SK-N-SH (cell line): ENCODE measurements at regions not wholly inside any gene's neighbourhood (a gene's known extent, or its start where the extent isn't known, plus 50 kb on each side); places are given as distances from the start of the nearest gene placed in this dataset.

Source experiments
- CTCF ChIA-PET: fragments of 300-600, 350-600 bp; formaldehyde crosslinking; extraction: SDS; loops from one replicate; lab custom pipeline; 2021; lab: Yijun Ruan, JAX
- POLR2A ChIA-PET: fragments of 350-600 bp; sonication (Branson Sonifier 250); formaldehyde crosslinking; extraction: SDS; loops from one replicate; lab custom pipeline; 2020; ENCODE audit warnings: antibody characterized with exemption, inconsistent platforms; lab: Yijun Ruan, JAX
- DNase-seq: peaks from one replicate; pipeline ENCODE4 v3.0.0; 2012
- H2AFZ ChIP-seq: fragments of 200-600 bp; sonication (generic); 2 replicates; pipeline ENCODE4 v1.8.1; 2016; ENCODE audit warnings: antibody characterized with exemption, mild to moderate bottlenecking, low read depth
- H3F3A ChIP-seq: fragments of 200-600 bp; sonication (generic); replicated peaks from 2 replicates; pipeline ENCODE3; 2016; ENCODE audit warnings: antibody characterized with exemption, mild to moderate bottlenecking; ENCODE audit not compliant: insufficient read depth
- H3K27ac ChIP-seq, 2 experiments: fragments of 200-500 bp in 1 of 2; fragments of 200-600 bp in 1 of 2; sonication (Bioruptor generic) in 1 of 2; sonication (generic), shearing (Covaris generic) in 1 of 2; 2 replicates each; pipeline versions ENCODE4 v1.5.1 to v1.6.1; 2014 to 2016; ENCODE audit warnings: low read depth in 2 of 2, inconsistent platforms in 1 of 2, low read length in 1 of 2, mild to moderate bottlenecking in 1 of 2, mixed read lengths in 1 of 2
- H3K27me3 ChIP-seq: fragments of 200-600 bp; sonication (generic), shearing (Covaris generic); 2 replicates; pipeline ENCODE4 v1.6.1; 2016; ENCODE audit warnings: mixed run types; ENCODE audit not compliant: insufficient read depth
- H3K36me3 ChIP-seq, 2 experiments: fragments of 200-500 bp in 1 of 2; fragments of 200-600 bp in 1 of 2; sonication (Bioruptor generic) in 1 of 2; sonication (generic) in 1 of 2; replicated peaks in 1 of 2; 2 replicates each; pipeline versions ENCODE3 to v1.5.1; 2014 to 2016; ENCODE audit warnings: low read length in 1 of 2, mild to moderate bottlenecking in 1 of 2; ENCODE audit not compliant: insufficient read depth in 2 of 2, control insufficient read depth in 1 of 2
- H3K4me1 ChIP-seq, 2 experiments: fragments of 200-500 bp in 1 of 2; fragments of 200-600 bp in 1 of 2; sonication (Bioruptor generic) in 1 of 2; sonication (generic), shearing (Covaris generic) in 1 of 2; 2 replicates each; pipeline versions ENCODE4 v1.5.1 to v1.6.1; 2014 to 2016; ENCODE audit warnings: low read depth in 1 of 2, low read length in 1 of 2, mixed run types in 1 of 2; ENCODE audit not compliant: insufficient read depth in 2 of 2, control insufficient read depth in 1 of 2
- H3K4me2 ChIP-seq: fragments of 200-600 bp; sonication (generic), shearing (Covaris generic); 2 replicates; pipeline ENCODE4 v1.6.1; 2017; ENCODE audit warnings: mixed run types
- H3K4me3 ChIP-seq, 2 experiments: fragments of 200-500 bp in 1 of 2; fragments of 200-600 bp in 1 of 2; sonication (Bioruptor generic) in 1 of 2; sonication (generic), shearing (Covaris generic) in 1 of 2; 2 replicates each; pipeline versions ENCODE4 v1.5.1 to v1.8.1; 2014 to 2016; ENCODE audit warnings: low read depth in 2 of 2, inconsistent platforms in 1 of 2, low read length in 1 of 2, mild to moderate bottlenecking in 1 of 2, mixed read lengths in 1 of 2, moderate library complexity in 1 of 2
- H3K79me2 ChIP-seq: fragments of 200-600 bp; sonication (generic); 2 replicates; pipeline ENCODE4 v1.8.1; 2017; ENCODE audit warnings: mild to moderate bottlenecking; ENCODE audit not compliant: insufficient read depth
- H3K9ac ChIP-seq: fragments of 200-600 bp; sonication (generic); 2 replicates; pipeline ENCODE4 v1.6.1; 2017; ENCODE audit warnings: mixed run types
- H3K9me2 ChIP-seq: fragments of 200-600 bp; sonication (generic); 2 replicates; pipeline ENCODE4 v1.6.1; 2017; ENCODE audit warnings: mixed run types
- H3K9me3 ChIP-seq: fragments of 200-600 bp; sonication (generic); 2 replicates; pipeline ENCODE4 v1.6.1; 2017; ENCODE audit warnings: mixed run types, mild to moderate bottlenecking, moderate library complexity
- H4K20me1 ChIP-seq: fragments of 200-600 bp; sonication (generic); 2 replicates; pipeline ENCODE4 v1.6.1; 2017; ENCODE audit warnings: mild to moderate bottlenecking, mixed run types; ENCODE audit not compliant: insufficient read depth
- CHD2 ChIP-seq: fragments of 150-350 bp; IDR thresholded peaks from 2 replicates; pipeline ENCODE4 v1.6.1; 2018; ENCODE audit warnings: low read length; ENCODE audit not compliant: partially characterized antibody
- ELF1 ChIP-seq: IDR thresholded peaks from 2 replicates; pipeline ENCODE4 v1.4.0; 2012
- EP300 ChIP-seq, 2 experiments: IDR thresholded peaks; 2 replicates each; pipeline versions ENCODE4 v1.4.0 to v1.6.1; 2012; ENCODE audit warnings: borderline replicate concordance in 1 of 2, low read depth in 1 of 2, low read length in 1 of 2
- EZH2phosphoT487 ChIP-seq: fragments of 200-600 bp; sonication (generic); IDR thresholded peaks from 2 replicates; pipeline ENCODE4 v1.6.1; 2017; ENCODE audit warnings: low read depth, mixed run types, mild to moderate bottlenecking, antibody characterized with exemption, moderate library complexity, borderline replicate concordance
- FOSL2 ChIP-seq: IDR thresholded peaks from 2 replicates; pipeline ENCODE4 v1.4.0; 2012; ENCODE audit warnings: low read depth, mild to moderate bottlenecking, moderate library complexity, borderline replicate concordance
- FOXJ3 ChIP-seq: sonication (generic); formaldehyde crosslinking; IDR thresholded peaks from 2 replicates; pipeline ENCODE4 v1.5.1; 2020; ENCODE audit warnings: mild to moderate bottlenecking, missing genetic modification reagents
- FOXM1 ChIP-seq: IDR thresholded peaks from 2 replicates; pipeline ENCODE4 v1.4.0; 2012; ENCODE audit warnings: low read depth, mild to moderate bottlenecking
- GATA2 ChIP-seq: sonication (generic); formaldehyde crosslinking; IDR thresholded peaks from 2 replicates; pipeline ENCODE4 v1.5.0; 2020; ENCODE audit warnings: mild to moderate bottlenecking, missing genetic modification reagents
- JUND ChIP-seq: IDR thresholded peaks from 2 replicates; pipeline ENCODE4 v1.4.0; 2012
- MEF2A ChIP-seq: IDR thresholded peaks from 2 replicates; pipeline ENCODE4 v1.4.0; 2012; ENCODE audit warnings: low read depth, borderline replicate concordance
- MXI1 ChIP-seq: IDR thresholded peaks from 2 replicates; pipeline ENCODE4 v1.6.1; 2012; ENCODE audit warnings: mild to moderate bottlenecking, low read depth, low read length, improper control_type of control experiment
- NFIC ChIP-seq: IDR thresholded peaks from 2 replicates; pipeline ENCODE4 v1.4.0; 2012; ENCODE audit warnings: borderline replicate concordance
- NRF1 ChIP-seq: IDR thresholded peaks from 2 replicates; pipeline ENCODE4 v1.6.1; 2012; ENCODE audit warnings: low read depth, mild to moderate bottlenecking, low read length
- RAD21 ChIP-seq: IDR thresholded peaks from 2 replicates; pipeline ENCODE4 v1.6.1; 2012; ENCODE audit warnings: mild to moderate bottlenecking, low read length
- RCOR1 ChIP-seq: fragments of 150-350 bp; IDR thresholded peaks from 2 replicates; pipeline ENCODE4 v1.6.1; 2017; ENCODE audit warnings: antibody characterized with exemption, low read length
- RFX5 ChIP-seq: IDR thresholded peaks from 2 replicates; pipeline ENCODE4 v1.6.1; 2012; ENCODE audit warnings: mild to moderate bottlenecking, improper control_type of control experiment, low read length
- SIN3A ChIP-seq: IDR thresholded peaks from 2 replicates; pipeline ENCODE4 v1.6.1; 2012; ENCODE audit warnings: low read depth, mild to moderate bottlenecking, low read length, moderate library complexity, borderline replicate concordance
- TAF1 ChIP-seq: IDR thresholded peaks from 2 replicates; pipeline ENCODE4 v1.6.1; 2012; ENCODE audit warnings: low read depth, mild to moderate bottlenecking, low read length, moderate library complexity, borderline replicate concordance
- TCF12 ChIP-seq: IDR thresholded peaks from 2 replicates; pipeline ENCODE4 v1.4.0; 2012
- TEAD4 ChIP-seq: IDR thresholded peaks from 2 replicates; pipeline ENCODE4 v1.4.0; 2012; ENCODE audit warnings: mild to moderate bottlenecking, borderline replicate concordance; ENCODE audit not compliant: insufficient read depth
- YY1 ChIP-seq: IDR thresholded peaks from 2 replicates; pipeline ENCODE4 v1.4.0; 2012; ENCODE audit warnings: low read depth, mild to moderate bottlenecking
- WGBS: methylation state at CpG from one replicate; pipeline ENCODE4 v1.1.6; 2017; ENCODE audit warnings: low lambda C conversion rate; 5-methylcytosine and 5-hydroxymethylcytosine counted together
- TF ChIP-seq, protein P1 (sequence below): IDR thresholded peaks from 2 replicates; pipeline ENCODE4; 2012
- TF ChIP-seq, protein P2 (sequence below): IDR thresholded peaks from 2 replicates; pipeline ENCODE4 v1.4.0; 2012; ENCODE audit warnings: low read depth, borderline replicate concordance
- TF ChIP-seq, protein P3 (sequence below): IDR thresholded peaks from 2 replicates; pipeline ENCODE4 v1.4.0; 2012; ENCODE audit warnings: low read depth
- TF ChIP-seq, protein P4 (sequence below): IDR thresholded peaks from 2 replicates; pipeline ENCODE4 v1.6.1; 2012; ENCODE audit warnings: mild to moderate bottlenecking, low read depth, low read length, moderate library complexity
- TF ChIP-seq, protein P5 (sequence below): fragments of 200-600 bp; sonication (generic); IDR thresholded peaks from 2 replicates; pipeline ENCODE4 v1.6.1; 2017; ENCODE audit warnings: antibody characterized with exemption, mild to moderate bottlenecking, moderate library complexity

DNA sequence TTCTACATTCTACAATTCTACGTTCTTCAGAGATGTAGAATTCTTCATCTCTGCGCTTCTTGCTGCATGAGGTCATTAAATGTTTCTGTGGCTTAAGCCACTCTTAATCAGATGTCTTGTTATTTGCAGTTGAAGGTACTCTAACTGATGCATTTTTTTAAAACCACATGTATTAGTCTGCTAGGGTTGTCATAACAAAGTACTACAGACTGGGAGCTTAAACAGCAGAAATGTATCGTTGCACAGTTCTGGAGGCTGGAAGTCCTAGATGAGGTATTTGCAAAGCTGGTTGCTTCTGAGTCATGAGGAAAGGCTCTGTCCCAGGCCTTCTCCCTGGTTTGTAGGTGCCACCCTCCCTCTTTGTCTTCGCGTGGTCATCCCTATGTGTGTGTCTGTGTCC lies 176.3 kb upstream of the GLI2 start:
- no peak overlapping the region for H3K4me3 ChIP-seq
- no peaks in the 10 kb centered on the region for H3K9me3 ChIP-seq
- WGBS, result 73% methylated on average over 5 of the region's 5 CpGs
- peak overlapping the region; percentile 43; the same call in 1 of the 2 replicates for H3K9ac ChIP-seq
- H4K20me1 ChIP-seq, result no peaks in the 10 kb centered on the region
- peak overlapping the region in 1 of 2 experiments; percentile 84; a peak in 2 of 4 replicates for H3K27ac ChIP-seq
- peaks cover 0 to 13% of the 10 kb centered on the region in 2 experiments; a peak in 3 of 4 replicates for H3K4me1 ChIP-seq
- no peaks in the 10 kb centered on the region for H3K79me2 ChIP-seq
- no peak for DNase-seq
- CTCF ChIA-PET, result interaction anchor here (1.1 kb wide), 1 partner anchor 121 kb away, joined by 3 read pairs; no protein-coding TSS in a partner anchor
- no peaks in the 10 kb centered on the region for H3K9me2 ChIP-seq
- peaks cover 16% of the 10 kb centered on the region for H3F3A ChIP-seq
- POLR2A ChIA-PET, result no interaction called here
- H3K27me3 ChIP-seq, result no peaks in the 10 kb centered on the region
- peak overlapping the region; percentile 19 for H3K4me2 ChIP-seq
- no peak overlapping the region for H2AFZ ChIP-seq
- H3K36me3 ChIP-seq, result no peaks in the 10 kb centered on the region
- TF ChIP-seq, protein P1, sequence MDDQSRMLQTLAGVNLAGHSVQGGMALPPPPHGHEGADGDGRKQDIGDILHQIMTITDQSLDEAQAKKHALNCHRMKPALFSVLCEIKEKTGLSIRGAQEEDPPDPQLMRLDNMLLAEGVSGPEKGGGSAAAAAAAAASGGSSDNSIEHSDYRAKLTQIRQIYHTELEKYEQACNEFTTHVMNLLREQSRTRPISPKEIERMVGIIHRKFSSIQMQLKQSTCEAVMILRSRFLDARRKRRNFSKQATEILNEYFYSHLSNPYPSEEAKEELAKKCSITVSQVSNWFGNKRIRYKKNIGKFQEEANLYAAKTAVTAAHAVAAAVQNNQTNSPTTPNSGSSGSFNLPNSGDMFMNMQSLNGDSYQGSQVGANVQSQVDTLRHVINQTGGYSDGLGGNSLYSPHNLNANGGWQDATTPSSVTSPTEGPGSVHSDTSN, result peak; percentile 79
- TF ChIP-seq, protein P2, sequence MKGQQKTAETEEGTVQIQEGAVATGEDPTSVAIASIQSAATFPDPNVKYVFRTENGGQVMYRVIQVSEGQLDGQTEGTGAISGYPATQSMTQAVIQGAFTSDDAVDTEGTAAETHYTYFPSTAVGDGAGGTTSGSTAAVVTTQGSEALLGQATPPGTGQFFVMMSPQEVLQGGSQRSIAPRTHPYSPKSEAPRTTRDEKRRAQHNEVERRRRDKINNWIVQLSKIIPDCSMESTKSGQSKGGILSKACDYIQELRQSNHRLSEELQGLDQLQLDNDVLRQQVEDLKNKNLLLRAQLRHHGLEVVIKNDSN, result 0 out of 2 replicates have a peak, but pooled peaks have one; percentile 5
- no peak for TF ChIP-seq MXI1
- TF ChIP-seq SIN3A, result no peak
- TF ChIP-seq FOXM1, result no peak
- TF ChIP-seq CHD2, result no peak
- TF ChIP-seq TAF1, result no peak
- TF ChIP-seq GATA2 (CRISPR knock-in tag), result no peak
- TF ChIP-seq MEF2A, result no peak
- no peak for TF ChIP-seq RAD21
- peak in 1 of 2 experiments; percentile 67; a peak in 2 of 4 replicates for TF ChIP-seq EP300 (IDR thresholded peaks at IDR 0.05; ENCODE audit: borderline replicate concordance in 1 of 2, low read depth in 1 of 2, low read length in 1 of 2)
- TF ChIP-seq FOXJ3 (CRISPR knock-in tag), result no peak
- TF ChIP-seq, protein P3, sequence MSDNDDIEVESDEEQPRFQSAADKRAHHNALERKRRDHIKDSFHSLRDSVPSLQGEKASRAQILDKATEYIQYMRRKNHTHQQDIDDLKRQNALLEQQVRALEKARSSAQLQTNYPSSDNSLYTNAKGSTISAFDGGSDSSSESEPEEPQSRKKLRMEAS, result peak; percentile 40; the same call in 1 of the 2 replicates
- peak; percentile 53; the same call in 1 of the 2 replicates for TF ChIP-seq JUND
- TF ChIP-seq RCOR1, result no peak
- TF ChIP-seq NRF1, result no peak
- TF ChIP-seq FOSL2, result peak; percentile 54; the same call in 1 of the 2 replicates
- TF ChIP-seq RFX5, result no peak
- TF ChIP-seq TEAD4, result no peak
- TF ChIP-seq NFIC, result 0 out of 2 replicates have a peak, but pooled peaks have one; percentile 6
- TF ChIP-seq EZH2phosphoT487, result no peak
- no peak for TF ChIP-seq YY1
- peak; percentile 75 for TF ChIP-seq TCF12
- TF ChIP-seq, protein P4, sequence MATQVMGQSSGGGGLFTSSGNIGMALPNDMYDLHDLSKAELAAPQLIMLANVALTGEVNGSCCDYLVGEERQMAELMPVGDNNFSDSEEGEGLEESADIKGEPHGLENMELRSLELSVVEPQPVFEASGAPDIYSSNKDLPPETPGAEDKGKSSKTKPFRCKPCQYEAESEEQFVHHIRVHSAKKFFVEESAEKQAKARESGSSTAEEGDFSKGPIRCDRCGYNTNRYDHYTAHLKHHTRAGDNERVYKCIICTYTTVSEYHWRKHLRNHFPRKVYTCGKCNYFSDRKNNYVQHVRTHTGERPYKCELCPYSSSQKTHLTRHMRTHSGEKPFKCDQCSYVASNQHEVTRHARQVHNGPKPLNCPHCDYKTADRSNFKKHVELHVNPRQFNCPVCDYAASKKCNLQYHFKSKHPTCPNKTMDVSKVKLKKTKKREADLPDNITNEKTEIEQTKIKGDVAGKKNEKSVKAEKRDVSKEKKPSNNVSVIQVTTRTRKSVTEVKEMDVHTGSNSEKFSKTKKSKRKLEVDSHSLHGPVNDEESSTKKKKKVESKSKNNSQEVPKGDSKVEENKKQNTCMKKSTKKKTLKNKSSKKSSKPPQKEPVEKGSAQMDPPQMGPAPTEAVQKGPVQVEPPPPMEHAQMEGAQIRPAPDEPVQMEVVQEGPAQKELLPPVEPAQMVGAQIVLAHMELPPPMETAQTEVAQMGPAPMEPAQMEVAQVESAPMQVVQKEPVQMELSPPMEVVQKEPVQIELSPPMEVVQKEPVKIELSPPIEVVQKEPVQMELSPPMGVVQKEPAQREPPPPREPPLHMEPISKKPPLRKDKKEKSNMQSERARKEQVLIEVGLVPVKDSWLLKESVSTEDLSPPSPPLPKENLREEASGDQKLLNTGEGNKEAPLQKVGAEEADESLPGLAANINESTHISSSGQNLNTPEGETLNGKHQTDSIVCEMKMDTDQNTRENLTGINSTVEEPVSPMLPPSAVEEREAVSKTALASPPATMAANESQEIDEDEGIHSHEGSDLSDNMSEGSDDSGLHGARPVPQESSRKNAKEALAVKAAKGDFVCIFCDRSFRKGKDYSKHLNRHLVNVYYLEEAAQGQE, result no peak
- TF ChIP-seq ELF1, result no peak
- TF ChIP-seq, protein P5, sequence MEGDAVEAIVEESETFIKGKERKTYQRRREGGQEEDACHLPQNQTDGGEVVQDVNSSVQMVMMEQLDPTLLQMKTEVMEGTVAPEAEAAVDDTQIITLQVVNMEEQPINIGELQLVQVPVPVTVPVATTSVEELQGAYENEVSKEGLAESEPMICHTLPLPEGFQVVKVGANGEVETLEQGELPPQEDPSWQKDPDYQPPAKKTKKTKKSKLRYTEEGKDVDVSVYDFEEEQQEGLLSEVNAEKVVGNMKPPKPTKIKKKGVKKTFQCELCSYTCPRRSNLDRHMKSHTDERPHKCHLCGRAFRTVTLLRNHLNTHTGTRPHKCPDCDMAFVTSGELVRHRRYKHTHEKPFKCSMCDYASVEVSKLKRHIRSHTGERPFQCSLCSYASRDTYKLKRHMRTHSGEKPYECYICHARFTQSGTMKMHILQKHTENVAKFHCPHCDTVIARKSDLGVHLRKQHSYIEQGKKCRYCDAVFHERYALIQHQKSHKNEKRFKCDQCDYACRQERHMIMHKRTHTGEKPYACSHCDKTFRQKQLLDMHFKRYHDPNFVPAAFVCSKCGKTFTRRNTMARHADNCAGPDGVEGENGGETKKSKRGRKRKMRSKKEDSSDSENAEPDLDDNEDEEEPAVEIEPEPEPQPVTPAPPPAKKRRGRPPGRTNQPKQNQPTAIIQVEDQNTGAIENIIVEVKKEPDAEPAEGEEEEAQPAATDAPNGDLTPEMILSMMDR, result no peak
